ENCODE measurements at regions not wholly inside any gene's neighbourhood (a gene's known extent, or its start where the extent isn't known, plus 50 kb on each side); places are given as distances from the start of the nearest gene placed in this dataset.

DNA sequence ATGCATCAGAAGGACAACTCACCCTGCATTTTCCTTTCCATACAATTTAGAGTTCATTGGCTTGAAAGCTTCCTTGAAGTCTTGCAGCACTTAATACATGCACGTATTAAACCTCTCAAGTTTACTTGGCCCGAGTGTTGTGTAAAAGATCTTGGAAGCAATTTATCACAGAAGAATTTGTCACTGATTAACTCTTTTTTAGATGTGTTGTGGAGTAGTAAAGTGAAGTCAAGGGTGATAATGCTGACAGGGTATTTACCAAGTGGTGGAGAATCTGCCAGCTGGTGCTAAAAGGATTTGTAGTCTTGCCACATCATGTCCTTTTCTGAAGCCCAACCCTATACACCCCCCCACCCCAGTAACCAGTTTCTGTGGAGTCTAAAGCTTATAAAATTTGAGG is 421.0 kb upstream of the MIR17HG start:
- Histone ChIP-seq H2AK9ac (replicated peaks; ENCODE audit: low read depth, low read length, poor library complexity) (no peak overlapping the region), H3K9ac (ENCODE audit: low read depth, low read length) (no peak overlapping the region), H2BK15ac (ENCODE audit: low read depth, low read length) (no peak overlapping the region), H3K4me1 (ENCODE audit: control insufficient read depth, insufficient read depth, low read length) (no peaks in the 10 kb centered on the region), H3K27me3 (ENCODE audit: control insufficient read depth, insufficient read depth, low read length) (no peaks in the 10 kb centered on the region), H2BK5ac (ENCODE audit: low read depth, low read length, poor library complexity, severe bottlenecking) (no peak overlapping the region), H3K56ac (ENCODE audit: extremely low read depth, insufficient read depth, low read length) (no peak overlapping the region), H3K14ac (replicated peaks; ENCODE audit: low read depth, low read length) (no peak overlapping the region), H2AK5ac (ENCODE audit: low read depth, low read length) (no peak overlapping the region), H3K4me3 (ENCODE audit: insufficient read depth, low read depth, low read length) (no peak overlapping the region), H3K4me2 (ENCODE audit: low read depth, low read length) (no peak overlapping the region), H3K23ac (ENCODE audit: low read depth, low read length) (no peak overlapping the region), H2BK120ac (ENCODE audit: low read depth, low read length) (no peak overlapping the region), H4K20me1 (ENCODE audit: insufficient read depth, low read length) (no peaks in the 10 kb centered on the region), H4K8ac (ENCODE audit: low read depth in 2 of 2, low read length in 2 of 2) (no peak overlapping the region), H3K4ac (ENCODE audit: low read depth, low read length) (no peak overlapping the region), H3K27ac (ENCODE audit: insufficient read depth, low read length) (no peak overlapping the region), H4K91ac (ENCODE audit: insufficient read depth, low read depth, low read length) (no peak overlapping the region), H3K79me1 (ENCODE audit: low read depth in 1 of 2, low read length in 2 of 2) (no peaks in the 10 kb centered on the region), H2AFZ (replicated peaks; ENCODE audit: low read length, poor library complexity) (no peak overlapping the region), H3K9me3 (ENCODE audit: control insufficient read depth, insufficient read depth, low read length) (peaks cover 3% of the 10 kb centered on the region; the same call in 1 of the 2 replicates), H4K5ac (ENCODE audit: low read depth, low read length) (no peak overlapping the region), H3K9me1 (ENCODE audit: insufficient read depth, low read length) (no peaks in the 10 kb centered on the region), H2BK20ac (ENCODE audit: low read depth, low read length) (no peak overlapping the region), H3K18ac (ENCODE audit: low read depth, low read length) (no peak overlapping the region), H3K36me3 (ENCODE audit: control insufficient read depth, insufficient read depth, low read length) (no peaks in the 10 kb centered on the region)
- no TSS peak for BruUV-seq (replicated peaks)
- in situ Hi-C loops (cut with MboI; ENCODE audit: low sequenced_read_pairs) (no loop called here), dilution Hi-C loops (cut with HindIII; ENCODE audit: low sequenced_read_pairs, unreplicated experiment) (no loop called here), intact Hi-C loops (cut with micrococcal nuclease) (no loop called here)
- DNase-seq = no peak
- ATAC-seq (ENCODE audit: low read depth) = no peak
- WGBS, 2 experiments (ENCODE audit: extremely low coverage in 2 of 2, insufficient read length in 1 of 2) = no CpG with 5 or more reads among the region's 2 CpGs
- ChIA-PET CTCF (no interaction called here), POLR2A (ENCODE audit: unreplicated experiment) (no interaction called here)
- peak; percentile 37 for TF ChIP-seq MAFK (IDR thresholded peaks at IDR 0.05; ENCODE audit: low read depth, low read length)
- no peak for TF ChIP-seq CHD1 (IDR thresholded peaks at IDR 0.05; ENCODE audit: low read depth, low read length)
- TF ChIP-seq CEBPB (IDR thresholded peaks at IDR 0.05; ENCODE audit: low read depth, low read length) = no peak
- no peak for TF ChIP-seq FOS (IDR thresholded peaks at IDR 0.05; ENCODE audit: low read depth, low read length)

Data from IMR-90 (cell line).